ENCODE measurements at regions not wholly inside any gene's neighbourhood (a gene's known extent, or its start where the extent isn't known, plus 50 kb on each side); places are given as distances from the start of the nearest gene placed in this dataset.
"Not testable (repeated sequence)": the region's sequence is repeated elsewhere in the genome, so short reads cannot be mapped to it uniquely, and the experiment has no call there.

DNA sequence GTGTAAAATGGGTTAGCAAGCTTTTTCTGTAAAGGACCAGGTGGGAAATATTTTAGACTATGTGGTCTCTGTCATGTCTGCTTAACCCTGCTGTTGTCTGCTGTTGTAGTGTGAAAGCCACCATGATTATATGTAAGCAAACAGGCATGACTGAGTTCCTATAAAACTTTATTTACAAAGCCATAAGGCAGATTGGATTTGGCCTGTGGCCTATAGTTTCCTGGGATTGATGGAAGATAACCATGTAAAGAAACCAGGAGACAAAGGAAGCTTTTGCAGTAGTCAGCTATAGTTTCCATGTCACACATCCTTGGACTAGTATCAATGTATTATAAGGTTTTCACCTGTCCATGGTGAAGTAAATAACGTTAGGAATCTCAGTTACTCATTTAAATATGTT is 78.7 kb downstream of the CCDC74A start:
- not testable (repeated sequence) for TF ChIP-seq CTCF (IDR thresholded peaks at IDR 0.05 in 4 of 5, conservative IDR thresholded peaks at IDR 0.05 in 1 of 5); POLR2A (IDR thresholded peaks at IDR 0.05)
